GM12865 (cell line): ENCODE measurements at regions not wholly inside any gene's neighbourhood (a gene's known extent, or its start where the extent isn't known, plus 50 kb on each side); places are given as distances from the start of the nearest gene placed in this dataset.

ENCODE experiments used
- DNase-seq: peaks from one replicate; pipeline ENCODE4 v3.0.0; 2010; ENCODE audit warnings: low read depth
- H3K4me3 ChIP-seq: 2 replicates; pipeline ENCODE4 v1.5.1; 2011; ENCODE audit warnings: mild to moderate bottlenecking, low read depth, low read length, control low read depth
- TF ChIP-seq, protein P1 (sequence below): IDR thresholded peaks from 2 replicates; pipeline ENCODE4 v1.5.1; 2011; ENCODE audit warnings: low read length, control low read depth, low read depth, inconsistent platforms; ENCODE audit not compliant: insufficient read depth; ENCODE audit errors: missing control alignments

DNA sequence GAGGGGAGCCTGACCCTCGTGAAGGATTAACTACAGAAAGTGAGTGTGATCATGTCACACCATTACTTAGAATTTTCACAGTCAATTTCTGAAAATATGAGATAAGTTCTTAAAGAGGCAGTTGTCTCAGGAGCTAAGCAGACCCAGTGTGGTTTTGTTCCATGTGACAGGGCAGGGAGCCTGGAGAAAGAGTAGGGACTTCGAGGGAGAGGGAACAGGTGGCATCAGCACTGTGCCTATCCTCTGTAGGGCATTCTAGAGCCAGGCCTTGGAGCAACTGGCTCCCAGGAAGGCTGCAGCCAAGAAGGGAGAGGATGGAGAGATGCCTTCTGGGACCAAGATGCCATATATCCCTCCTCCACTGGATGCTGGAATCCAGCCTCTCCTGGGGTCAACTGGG lies 183.0 kb downstream of the TSHZ3 start:
- H3K4me3 ChIP-seq: no peak overlapping the region
- DNase-seq: no peak
- TF ChIP-seq, protein P1, sequence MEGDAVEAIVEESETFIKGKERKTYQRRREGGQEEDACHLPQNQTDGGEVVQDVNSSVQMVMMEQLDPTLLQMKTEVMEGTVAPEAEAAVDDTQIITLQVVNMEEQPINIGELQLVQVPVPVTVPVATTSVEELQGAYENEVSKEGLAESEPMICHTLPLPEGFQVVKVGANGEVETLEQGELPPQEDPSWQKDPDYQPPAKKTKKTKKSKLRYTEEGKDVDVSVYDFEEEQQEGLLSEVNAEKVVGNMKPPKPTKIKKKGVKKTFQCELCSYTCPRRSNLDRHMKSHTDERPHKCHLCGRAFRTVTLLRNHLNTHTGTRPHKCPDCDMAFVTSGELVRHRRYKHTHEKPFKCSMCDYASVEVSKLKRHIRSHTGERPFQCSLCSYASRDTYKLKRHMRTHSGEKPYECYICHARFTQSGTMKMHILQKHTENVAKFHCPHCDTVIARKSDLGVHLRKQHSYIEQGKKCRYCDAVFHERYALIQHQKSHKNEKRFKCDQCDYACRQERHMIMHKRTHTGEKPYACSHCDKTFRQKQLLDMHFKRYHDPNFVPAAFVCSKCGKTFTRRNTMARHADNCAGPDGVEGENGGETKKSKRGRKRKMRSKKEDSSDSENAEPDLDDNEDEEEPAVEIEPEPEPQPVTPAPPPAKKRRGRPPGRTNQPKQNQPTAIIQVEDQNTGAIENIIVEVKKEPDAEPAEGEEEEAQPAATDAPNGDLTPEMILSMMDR: no peak

DNA sequence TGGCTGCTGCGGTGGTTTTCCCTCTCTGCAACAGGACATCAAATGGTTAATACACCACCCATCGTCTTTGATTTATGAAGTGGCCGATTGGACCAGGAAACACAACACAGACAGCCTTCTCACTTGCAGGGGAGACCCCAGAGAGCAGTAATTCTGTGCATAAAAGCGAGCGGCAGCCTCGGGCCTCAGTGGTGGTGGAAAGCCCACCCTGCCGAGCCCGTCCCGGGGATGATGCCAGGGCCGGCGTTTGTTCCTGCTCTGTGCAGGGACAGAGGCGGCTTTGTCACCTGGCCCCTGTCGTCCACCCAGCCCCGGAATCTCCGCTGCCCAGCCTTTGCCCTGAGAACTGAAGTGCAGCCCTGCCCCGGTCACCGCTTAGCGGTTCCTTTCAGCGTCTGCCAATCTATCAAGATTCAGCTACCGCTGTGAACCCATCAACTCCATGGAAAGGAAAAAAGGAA lies 184.4 kb downstream of the TSHZ3 start:
- TF ChIP-seq, protein P1: no peak

DNA sequence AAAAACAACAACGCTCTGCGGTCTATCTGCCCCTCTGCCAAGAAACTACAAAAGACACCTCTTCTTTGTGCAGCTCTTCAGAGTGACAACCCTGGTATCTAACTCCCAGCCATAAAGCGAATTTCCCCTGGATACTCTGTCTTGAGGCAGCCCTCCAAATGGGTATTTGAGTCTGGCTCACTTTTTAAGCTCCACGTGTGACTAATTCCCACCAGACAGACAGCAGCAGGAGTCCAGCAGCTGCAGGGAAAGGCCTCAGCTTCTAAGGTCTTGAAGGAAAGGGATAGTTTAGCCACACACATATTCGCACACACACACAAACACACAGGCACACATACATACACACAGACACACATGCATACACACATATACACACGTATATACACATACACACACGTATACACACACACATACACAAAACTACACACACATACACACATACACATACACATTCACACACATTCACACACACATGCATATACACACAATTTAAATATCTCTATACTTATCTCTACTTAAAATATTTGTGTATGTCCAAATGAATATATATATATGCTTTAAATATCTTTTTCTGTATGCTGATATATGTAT lies 188.8 kb downstream of the TSHZ3 start:
- TF ChIP-seq, protein P1: no peak
- no peak overlapping the region for H3K4me3 ChIP-seq
- DNase-seq: no peak

More for the DNA sequence above, 184.4 kb downstream of the TSHZ3 start:
- no peak for DNase-seq
- H3K4me3 ChIP-seq: no peak overlapping the region

- TF ChIP-seq, protein P1: no peak
- no peak for DNase-seq
- no peak overlapping the region for H3K4me3 ChIP-seq
Measured at GRCh38 chr19:31154021-31154420, 195.2 kb downstream of the TSHZ3 start.

DNA sequence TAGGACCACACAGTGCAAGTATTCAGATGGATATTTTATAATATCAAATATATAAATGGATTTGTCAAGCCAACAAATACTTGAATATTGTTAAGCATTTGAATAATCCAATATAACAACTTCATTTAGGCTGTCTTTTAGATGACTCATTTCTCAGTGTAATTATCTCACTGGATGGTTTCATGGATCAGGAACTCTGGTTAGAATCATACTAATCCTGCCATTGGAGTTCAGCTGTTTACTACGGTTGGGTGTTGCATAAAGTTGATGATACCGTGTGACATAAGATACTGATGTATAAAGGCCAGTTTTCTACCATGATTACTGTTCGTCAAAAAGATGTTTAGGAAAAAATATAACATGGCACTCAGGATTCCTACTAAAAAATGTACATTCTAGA lies 196.3 kb downstream of the TSHZ3 start:
- DNase-seq: no peak
- TF ChIP-seq, protein P1: no peak
- H3K4me3 ChIP-seq: no peak overlapping the region

GRCh38 chr19:31149441-31149941 lies 199.7 kb downstream of the TSHZ3 start:
- TF ChIP-seq, protein P1: no peak
- H3K4me3 ChIP-seq: no peak overlapping the region

GRCh38 chr19:31148671-31149070 lies 200.6 kb downstream of the TSHZ3 start:
- H3K4me3 ChIP-seq: no peak overlapping the region
- TF ChIP-seq, protein P1: no peak
- DNase-seq: no peak

More at GRCh38 chr19:31149441-31149941, 199.7 kb downstream of the TSHZ3 start:
- no peak for DNase-seq
